ENCODE measurements at regions not wholly inside any gene's neighbourhood (a gene's known extent, or its start where the extent isn't known, plus 50 kb on each side); places are given as distances from the start of the nearest gene placed in this dataset.

GRCh38 chr5:88938488-88938887, 55.5 kb upstream of the MEF2C start:
- no peak for DNase-seq

- DNase-seq: no peak
These were observed 54.4 kb upstream of the MEF2C start for GRCh38 chr5:88937406-88937805.

- DNase-seq: no peak
These were observed 51.5 kb upstream of the MEF2C start for GRCh38 chr5:88934439-88934838.

Data from nucleus accumbens (tissue), 56 donors.